ENCODE measurements at regions not wholly inside any gene's neighbourhood (a gene's known extent, or its start where the extent isn't known, plus 50 kb on each side); places are given as distances from the start of the nearest gene placed in this dataset.

DNA sequence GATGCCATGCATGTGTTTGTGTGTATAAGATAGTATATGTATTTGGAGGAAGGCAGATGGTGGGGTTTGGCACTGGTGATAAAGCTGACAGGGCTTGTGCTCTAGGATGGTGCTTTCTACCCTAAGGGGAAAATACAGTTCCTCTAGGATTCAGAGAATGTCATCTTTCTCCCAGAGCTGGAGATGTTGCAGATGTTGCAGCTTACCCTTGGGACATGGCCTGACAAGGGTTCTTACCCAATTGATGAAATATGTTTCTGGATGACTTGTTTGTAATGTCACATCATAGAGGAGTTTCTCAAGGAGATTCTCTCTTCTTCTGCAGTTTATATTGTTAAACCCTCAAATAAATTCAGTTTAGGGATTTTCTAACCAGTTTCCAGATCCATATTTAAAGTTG lies 52.5 kb upstream of the PITX2 start:
- no peak for DNase-seq

DNA sequence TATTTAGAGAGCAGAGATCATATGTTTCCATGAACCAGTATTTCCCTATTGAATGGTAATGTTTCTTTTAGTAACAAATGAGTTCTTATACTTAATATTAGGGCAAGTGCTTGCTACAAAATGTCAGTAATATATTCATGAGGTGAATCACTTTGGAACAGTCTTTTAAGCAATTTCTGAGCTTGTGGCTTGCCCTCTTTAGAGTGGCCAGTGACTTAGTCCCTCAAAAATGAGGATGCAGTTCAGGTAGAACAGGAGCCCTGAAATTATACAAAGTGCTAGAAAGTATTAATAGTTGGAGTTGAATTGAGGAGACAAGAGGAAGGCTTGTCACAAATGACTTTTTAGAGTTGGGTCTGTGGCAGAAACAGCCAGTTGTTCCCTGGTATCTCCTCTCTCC lies 53.4 kb upstream of the PITX2 start:
- DNase-seq, result no peak

DNA sequence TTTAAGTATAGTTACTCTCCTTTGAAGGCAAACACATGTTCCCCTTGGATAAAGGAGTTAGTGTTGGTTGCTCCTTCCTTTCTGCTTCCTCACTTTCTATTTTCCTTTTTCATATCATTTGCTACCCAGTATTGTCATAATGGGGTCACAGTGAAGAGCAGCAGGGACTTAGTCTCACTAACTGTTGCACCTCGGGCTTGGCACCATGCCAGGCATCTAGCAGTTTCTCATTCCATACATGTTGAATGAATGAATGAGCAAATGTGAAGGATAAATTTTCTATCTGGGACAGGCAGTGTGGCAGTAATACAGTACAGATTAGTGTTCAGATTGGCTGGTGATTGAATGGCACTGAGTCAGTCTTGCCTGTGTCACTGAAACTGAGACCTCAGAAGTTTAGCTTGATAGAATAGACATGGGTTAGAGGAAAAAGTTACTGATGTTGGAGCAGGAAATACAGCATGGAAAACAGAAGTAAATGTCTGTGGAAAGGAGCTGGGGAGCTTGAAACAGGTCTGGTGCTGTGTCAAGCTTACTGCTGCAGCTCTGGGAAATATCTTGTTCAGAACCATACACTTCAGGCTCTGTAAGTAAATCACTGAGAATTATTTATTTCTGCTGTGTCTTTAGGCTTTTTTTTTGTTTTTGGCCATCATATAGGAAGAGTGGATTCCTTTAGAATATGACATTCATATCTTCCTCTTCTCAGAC lies 55.8 kb upstream of the PITX2 start:
- DNase-seq, result no peak

DNA sequence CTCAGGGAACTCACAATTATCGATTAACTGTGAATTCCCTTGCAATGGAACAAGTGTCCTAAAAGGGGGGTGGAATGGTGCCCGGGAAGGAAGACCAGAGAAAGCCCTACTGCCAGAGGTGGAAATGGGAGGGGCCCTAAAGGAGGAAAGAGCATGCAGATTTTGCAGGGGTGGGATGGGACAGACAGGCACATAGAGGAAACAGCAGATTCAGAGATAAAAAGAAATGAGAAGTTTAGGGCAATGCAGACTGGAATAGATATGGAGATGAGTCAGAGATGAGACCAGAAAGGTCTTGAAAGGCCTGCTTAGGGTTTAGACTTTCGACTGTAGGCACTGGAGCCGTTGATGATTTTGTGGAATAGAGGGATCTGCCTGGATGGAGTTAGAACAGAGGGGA lies 57.4 kb upstream of the PITX2 start:
- no peak for DNase-seq

DNA sequence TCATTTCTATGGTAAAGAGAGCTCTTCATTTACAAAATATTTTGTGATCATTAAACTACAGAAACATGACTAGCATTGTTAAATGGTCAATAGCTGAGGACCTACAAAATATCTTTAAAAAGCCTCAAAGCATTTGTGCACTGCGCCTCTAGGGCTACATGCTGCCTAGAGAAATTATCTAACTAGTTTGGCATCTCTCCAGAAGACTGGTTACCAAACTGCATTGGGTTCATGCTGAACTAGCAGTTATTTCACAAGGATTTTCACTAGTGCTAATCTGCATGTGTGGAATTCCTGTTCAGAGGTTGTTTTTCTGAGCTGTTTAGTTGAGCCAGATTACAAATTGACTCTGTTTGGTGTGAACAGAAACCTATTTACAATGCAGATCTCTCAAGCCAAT lies 58.5 kb upstream of the PITX2 start:
- DNase-seq, result peak in 1 of 3 experiments; percentile 13

DNA sequence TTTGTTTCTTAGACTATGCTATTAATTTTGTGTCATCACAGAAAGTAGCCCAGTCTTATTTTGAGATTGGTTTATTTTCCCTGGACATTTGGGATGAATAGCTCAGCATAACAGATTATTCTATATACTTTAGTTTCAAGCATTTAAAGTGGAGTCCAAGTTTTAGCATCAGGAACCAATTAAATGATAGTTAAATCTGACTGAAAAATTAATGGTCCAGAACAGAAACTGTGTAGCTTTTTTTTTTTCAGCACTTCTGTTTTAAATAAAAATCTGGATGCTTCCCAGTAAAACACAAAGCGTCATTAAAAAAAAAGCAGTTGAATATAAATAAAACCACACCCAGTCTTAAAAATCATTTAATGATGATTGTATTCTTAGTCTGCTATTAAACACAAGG lies 59.4 kb upstream of the PITX2 start:
- DNase-seq, result no peak

DNA sequence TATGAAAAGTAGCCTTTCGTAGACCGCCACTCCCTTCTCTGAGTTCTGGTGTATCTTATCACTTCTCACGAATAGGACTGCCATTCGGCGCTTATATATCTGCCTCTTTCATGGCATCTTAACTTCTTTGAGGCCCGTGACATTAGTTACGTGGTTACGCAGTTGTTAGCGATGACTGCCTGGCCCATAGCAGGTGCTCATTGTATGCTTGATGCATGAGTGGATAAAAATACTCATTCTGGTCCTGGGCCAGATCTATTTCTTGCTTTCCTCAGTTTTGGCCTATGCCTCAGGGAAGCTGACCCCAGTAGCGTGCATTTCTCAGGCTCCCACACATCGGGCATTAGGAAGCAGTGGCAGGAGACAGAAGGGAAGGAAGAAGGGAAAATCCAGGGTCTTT lies 60.7 kb upstream of the PITX2 start:
- no peak for DNase-seq

DNA sequence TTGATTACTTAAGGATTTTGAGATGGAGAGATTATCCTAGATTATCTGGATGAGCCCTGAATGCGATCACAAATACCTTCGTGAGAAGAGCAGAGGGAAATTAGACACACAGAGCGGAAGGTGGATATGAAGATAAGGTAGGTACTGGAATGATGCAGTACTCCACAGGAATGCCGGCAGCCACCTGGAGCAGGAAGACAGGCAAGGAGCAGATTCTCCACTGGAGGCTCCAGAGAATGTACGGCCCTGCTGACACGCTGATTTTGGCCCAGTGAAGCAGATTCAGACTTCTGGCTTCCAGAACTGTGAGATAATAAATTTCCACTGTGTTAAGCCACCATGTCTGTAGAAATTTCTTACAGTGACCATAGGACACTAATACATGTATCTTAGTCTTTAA lies 79.4 kb upstream of the PITX2 start:
- DNase-seq, result no peak

DNA sequence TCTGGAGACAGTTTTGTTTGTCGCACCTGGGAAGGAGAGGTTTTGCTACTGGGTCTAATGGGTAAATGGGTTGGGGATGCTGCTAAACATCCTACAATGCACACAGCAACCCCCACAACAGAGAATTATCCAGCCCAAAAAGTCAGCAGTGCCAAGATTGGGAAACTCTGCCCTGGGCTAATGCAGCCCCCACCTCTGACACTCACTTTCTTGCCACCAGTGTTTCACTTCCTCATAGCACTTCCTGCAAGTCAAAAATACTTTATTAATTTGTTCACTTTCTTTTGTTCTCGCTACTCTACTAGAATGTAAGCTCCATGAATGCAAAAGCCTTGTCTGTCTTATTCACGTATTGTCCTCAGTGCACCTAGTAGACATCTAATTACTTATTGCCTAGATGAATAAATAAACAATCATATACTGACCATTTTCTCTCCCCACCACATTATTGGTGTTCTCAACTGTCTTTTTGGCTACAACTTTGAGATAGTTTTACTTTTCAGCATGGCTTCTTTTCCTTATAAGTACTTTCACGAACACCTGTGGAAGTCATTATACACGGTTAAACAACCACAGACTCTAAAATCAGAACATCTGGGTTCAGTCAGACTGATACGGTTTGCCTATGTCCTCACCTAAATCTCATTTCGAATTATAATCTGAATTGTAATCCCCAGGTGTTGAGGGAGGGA lies 82.0 kb upstream of the PITX2 start:
- no peak for DNase-seq

DNA sequence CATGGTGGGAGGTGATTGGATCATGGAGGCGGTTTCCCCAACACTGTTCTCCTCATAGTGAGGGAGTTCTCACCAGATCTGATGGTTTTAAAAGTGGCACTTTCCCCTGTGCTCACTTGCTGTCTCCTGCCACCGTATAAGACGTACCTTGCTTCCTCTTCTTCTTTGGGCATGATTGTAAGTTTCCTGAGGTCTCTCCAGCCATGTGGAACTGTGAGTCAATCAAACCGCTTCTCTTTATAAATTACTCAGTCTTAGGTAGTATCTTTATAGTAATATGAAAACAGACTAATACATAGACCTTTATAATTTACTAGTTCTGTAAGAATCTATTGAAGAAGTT lies 82.5 kb upstream of the PITX2 start:
- no peak for DNase-seq

DNA sequence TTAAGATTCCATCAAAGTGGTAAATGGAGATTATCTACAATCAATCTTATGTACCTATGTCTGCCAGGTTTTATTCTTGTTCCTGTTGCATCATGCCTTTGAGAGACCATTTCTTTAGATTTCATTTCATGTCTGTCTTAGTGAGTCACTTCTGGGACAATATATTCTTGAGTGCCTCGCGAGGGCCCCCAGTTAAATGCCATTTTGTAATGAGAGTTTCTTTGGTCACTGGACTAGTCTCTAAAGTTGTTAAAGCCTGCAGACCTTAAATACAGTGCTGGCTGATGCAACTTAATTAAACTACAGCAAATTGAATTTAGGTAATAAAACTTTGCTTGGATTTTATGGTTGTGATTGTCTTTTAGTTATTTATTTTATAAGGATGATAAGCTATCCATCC lies 87.2 kb upstream of the PITX2 start:
- DNase-seq, result no peak

DNA sequence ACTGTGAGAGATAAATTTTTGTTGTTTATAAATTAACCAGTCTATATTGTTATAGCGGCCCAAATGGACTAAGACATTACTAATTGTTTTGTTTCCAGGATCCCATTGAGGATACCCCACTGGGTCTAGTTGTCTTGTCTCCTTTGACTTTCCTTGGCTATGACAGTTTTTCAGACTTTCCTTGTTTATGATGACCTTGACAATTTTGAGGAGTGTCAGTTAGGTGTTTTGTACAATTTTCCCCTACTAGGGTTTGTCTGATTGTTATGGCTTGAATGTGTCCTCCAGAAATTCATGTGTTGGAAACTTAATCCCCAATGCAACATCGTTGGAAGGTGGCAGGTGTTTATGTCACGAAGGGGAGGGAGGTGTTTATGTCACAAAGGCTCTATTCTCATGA lies 89.6 kb upstream of the PITX2 start:
- DNase-seq, result peak in 1 of 3 experiments; percentile 5

DNA sequence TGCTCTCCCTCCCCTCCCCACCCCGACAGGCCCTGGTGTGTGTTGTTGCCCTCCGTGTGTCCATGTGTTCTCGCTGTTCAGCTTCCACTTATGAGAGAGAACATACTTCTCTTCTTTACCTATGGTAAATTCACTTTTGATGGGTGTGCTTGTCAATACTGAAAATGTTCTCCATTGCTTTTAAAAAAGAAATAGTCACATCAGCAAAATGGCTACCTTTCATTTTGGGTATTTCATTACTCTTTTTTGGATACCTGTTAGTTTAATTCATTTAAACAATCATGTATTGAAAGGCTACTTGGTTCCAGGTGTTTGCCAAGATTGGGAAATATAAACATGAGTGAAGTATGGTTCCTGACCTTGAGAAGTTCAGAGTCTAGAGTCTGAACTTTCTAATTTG lies 107.4 kb upstream of the PITX2 start:
- DNase-seq, result no peak

DNA sequence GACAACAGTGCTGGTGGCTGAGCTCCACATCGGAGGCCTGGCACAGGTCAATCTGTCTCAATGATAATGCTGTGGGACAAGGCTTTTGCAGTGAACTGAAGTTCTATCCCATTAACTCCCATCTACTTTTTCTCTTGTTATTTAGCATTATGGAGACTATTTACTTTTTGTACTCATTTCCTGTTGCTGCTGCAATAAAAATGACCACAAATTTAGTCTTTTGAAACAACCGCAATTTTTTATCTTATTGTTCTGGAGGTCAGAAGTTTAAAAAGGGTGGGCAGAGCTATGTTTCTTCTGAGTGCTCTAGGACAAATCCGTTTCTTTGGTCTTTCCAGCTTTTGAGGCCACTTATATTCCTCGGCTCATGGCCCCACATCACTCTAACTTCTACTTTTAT lies 111.0 kb upstream of the PITX2 start:
- no peak for DNase-seq

DNA sequence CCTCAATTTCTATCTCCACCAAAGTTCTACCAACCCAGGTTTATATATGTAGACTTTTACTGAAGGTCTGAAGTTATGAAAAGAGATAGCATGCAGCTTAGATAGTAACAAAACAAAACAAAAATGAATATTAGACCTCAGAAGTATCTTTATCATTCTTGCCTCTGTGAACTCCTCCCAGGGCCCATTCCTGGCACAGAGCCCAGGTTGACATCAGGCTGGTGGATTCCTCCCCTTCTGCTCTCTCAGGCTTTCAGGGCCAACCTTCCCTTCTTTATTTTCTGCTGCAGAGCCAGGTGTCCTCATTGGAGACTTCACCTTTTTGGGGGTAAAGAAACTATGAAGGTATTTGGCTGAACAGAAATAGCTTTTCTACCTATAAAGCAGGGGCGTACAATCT lies 112.8 kb upstream of the PITX2 start:
- DNase-seq, result no peak

DNA sequence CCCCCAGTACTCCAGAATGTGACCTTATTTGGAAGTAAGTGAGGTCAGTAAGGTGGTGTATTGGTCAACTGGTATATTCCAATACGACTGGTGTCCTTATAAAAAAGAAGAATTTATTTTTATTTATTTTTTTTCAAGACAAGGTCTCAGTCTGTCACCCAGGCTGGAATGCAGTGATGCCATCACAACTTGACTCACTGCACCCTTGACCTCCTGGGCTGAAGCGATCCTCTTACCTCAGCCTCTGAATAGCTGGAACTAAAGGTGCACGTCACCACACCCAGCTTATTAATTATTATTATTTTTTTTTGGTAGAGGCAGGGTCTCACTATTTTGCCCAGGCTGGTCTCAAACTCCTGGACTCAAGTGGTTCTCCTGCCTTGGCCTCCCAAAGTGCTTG lies 115.1 kb upstream of the PITX2 start:
- no peak for DNase-seq

DNA sequence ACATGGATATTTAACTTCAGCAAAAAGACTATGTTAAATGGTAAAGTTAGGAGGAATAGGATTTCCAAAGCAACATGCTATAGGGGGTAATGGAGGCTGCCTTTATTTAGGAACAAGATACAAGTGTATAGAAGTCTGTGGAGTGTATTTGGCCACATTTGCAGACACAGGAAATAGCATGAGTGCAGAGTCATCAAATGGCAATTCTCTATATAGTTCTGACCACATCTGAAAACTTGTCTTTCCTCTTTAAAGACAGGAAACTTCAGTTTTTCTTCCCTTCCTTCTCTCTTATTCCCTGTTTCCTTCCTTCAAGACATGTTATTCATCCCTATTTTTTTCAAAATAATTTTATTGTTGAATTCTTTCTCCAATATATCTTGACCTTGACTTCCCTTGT lies 119.3 kb upstream of the PITX2 start:
- DNase-seq, result no peak

DNA sequence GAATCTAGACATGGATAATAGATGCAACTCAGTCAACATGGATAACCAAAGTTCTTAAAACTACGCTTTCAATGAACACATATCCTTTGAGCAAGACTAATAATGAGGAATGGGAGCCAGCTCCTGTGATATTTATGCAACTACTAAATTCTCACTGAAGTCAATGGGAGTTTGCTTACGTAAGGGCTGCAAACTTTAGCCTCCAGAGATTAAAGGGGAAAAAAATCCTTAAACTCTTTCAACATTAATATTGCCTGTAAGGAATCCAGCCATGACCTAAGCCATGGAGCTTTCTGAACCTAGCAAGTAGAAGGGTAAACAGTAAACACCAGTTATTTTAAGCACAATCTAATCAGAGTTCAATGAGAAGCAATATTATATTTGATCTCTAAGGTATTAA lies 125.2 kb upstream of the PITX2 start:
- no peak for DNase-seq

DNA sequence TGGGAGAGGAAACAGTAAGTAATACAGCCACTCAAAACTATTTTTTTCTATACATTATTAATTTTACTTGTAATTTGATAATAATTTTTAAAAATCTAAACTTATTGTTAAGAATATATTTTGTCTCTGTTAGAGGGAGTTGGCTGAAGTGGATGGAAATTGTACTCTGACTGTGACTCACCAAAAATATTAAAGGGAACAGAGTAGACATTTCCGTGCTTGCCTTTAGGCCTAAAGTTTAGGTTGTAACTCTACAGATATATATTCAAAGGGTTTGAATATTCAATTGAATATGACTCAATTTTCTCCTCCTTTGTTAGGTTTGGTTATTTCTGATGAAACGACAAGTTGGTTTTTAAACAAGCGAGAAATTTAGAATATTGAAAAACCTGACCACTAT lies 128.3 kb upstream of the PITX2 start:
- DNase-seq, result no peak

DNA sequence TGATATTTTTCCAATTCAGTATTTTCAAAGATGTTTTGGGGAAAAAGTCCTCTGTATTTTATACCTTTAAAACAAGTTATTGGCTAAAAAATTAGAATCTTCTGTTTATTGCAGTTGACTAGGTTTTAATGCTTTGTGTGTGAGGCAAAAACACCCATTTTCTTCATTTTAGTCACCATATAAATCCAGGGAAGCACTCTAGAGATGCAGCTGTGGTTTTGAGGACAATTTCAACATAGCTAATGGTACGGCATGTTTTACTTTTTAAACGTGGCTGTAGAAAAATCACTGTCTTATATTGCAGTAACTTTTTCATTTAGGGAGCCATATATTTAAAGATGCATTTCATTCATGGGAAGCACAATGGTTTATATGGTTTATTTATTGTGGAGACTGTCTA lies 129.1 kb upstream of the PITX2 start:
- no peak for DNase-seq

DNA sequence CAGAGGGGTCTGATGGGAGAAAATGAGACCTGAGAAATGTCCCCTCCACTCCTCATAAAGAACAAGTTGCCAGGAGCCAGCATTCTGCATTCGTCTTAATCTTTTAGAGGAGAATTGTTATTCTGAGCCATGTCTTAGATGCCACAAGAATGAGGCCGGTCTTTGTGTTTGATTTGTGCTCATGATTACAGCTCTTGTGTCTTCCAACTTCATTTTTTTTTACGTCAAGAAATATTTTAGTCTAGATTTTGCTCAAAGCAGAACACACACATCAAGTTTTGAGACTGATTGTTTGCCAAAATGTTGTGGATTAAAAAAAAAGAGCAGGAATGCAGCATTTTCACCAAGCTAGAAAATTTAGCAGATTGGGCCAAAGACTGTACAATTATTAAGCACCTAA lies 130.6 kb upstream of the PITX2 start:
- no peak for DNase-seq

DNA sequence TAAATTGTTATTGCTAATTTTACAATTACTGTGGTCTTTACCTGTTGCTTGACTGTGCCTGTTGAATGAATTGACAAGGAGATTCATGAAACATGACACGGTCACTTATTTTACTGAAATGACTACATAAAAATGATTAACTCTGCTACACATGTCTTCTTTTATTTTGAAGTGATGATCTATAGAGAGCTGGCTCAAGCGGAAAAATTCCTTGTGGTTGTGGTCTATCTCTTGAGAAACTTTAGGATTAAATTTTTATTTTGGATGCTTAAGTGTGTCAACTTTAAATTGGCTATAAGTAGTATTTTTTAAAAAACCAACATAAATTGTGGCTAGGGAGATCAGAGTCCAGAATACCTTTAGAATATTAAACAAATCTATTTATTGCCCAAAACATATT lies 131.8 kb upstream of the PITX2 start:
- DNase-seq, result no peak

DNA sequence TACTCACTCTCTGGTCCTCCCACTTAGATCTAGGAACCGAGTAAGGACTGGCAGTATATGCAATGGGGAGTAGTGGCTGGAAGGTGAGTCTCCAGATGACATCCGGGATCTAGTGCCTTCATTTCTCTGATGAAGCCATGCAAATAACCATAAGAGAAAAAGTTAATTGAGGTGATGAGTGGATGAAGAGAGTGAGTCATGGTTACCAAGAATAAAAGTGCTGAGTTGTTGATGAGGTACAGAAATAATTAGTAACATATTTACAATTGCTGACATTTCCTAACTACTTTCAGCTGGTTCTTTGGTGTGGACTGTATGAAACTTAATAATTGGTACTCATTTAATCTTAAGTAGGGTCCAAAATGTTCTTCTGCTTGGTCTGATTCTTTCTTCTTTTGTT lies 146.7 kb upstream of the PITX2 start:
- no peak for DNase-seq

DNA sequence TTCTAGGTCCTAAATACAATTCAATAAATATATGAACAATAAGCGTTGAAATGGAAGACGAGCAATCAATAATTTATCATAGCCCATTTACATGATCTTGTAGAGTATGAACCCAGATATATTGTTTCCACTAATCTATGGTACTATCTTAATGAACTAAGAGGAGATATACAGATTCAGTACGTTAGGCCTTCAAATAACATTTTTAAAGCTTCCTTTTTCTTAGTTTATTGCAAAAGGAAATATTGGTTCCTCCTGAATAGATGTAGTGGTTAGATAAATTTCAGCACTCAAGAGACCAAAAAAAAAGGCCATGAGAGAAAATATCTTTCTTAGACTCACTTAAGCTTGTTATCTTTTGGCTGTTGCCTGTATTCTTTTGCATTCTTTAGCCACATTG lies 147.5 kb upstream of the PITX2 start:
- DNase-seq, result no peak

DNA sequence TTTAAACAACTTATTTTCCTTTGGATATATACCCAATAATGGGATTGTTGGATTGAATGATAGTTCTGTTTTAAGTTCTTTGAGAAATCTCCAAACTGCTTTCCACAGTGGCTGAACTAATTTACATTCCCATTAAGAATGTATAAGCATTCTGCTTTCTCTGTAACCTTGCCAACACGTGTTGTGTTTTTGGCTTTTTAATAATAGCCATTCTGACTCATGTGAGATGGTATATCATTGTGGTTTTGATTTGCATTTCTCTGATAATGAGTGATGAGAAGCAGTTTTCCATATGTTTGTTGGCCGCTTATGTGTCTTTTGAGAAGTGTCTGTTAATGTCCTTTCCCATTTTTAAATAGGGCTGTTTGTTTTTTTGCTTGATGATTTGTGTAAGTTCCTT lies 155.6 kb upstream of the PITX2 start:
- DNase-seq, result no peak

Measured in NCI-H1417 (cell line).